Stimulated activated CD8-positive, alpha-beta memory T cell treated with anti-CD3 and anti-CD28 coated beads, Interleukin-4, amount 100 ng/mL, for 4 hours (primary cell): ENCODE measurements at regions not wholly inside any gene's neighbourhood (a gene's known extent, or its start where the extent isn't known, plus 50 kb on each side); places are given as distances from the start of the nearest gene placed in this dataset.

Source experiments
- DNase-seq, 2 donors: peaks; one replicate each; pipeline ENCODE4 v3.0.0-alpha.2; 2020; ENCODE audit warnings: low read depth in 2 of 2, low spot score in 1 of 2

- DNase-seq, result no peak
Observed at GRCh38 chr12:76223869-76224268, 124.3 kb downstream of the BBS10 start.

- DNase-seq, result no peak
Observed at GRCh38 chr12:76220980-76221379, 127.2 kb downstream of the BBS10 start.

- DNase-seq, result no peak
Observed at GRCh38 chr12:76219806-76220205, 128.4 kb downstream of the BBS10 start.

- no peak for DNase-seq
Observed at GRCh38 chr12:76216585-76217472, 131.4 kb downstream of the BBS10 start.

GRCh38 chr12:76208129-76208528 lies 123.6 kb upstream of the NAP1L1 start:
- DNase-seq, result no peak

- DNase-seq, result no peak
Observed at GRCh38 chr12:76206677-76207072, 122.2 kb upstream of the NAP1L1 start.

- DNase-seq, result no peak
Observed at GRCh38 chr12:76206039-76206676, 121.7 kb upstream of the NAP1L1 start.

- no peak for DNase-seq
Observed at GRCh38 chr12:76202621-76203020, 118.1 kb upstream of the NAP1L1 start.

- no peak for DNase-seq
Observed at GRCh38 chr12:76201758-76202157, 117.3 kb upstream of the NAP1L1 start.

- no peak for DNase-seq
Observed at GRCh38 chr12:76201316-76201715, 116.8 kb upstream of the NAP1L1 start.

- DNase-seq, result no peak
Observed at GRCh38 chr12:76199808-76200207, 115.3 kb upstream of the NAP1L1 start.

- DNase-seq, result no peak
Observed at GRCh38 chr12:76198839-76199238, 114.4 kb upstream of the NAP1L1 start.

GRCh38 chr12:76197283-76197682 lies 112.8 kb upstream of the NAP1L1 start:
- DNase-seq, result no peak

GRCh38 chr12:76195920-76196319 lies 111.4 kb upstream of the NAP1L1 start:
- DNase-seq, result no peak

GRCh38 chr12:76194724-76195123 lies 110.2 kb upstream of the NAP1L1 start:
- DNase-seq, result no peak

GRCh38 chr12:76193961-76194360 lies 109.5 kb upstream of the NAP1L1 start:
- no peak for DNase-seq

- DNase-seq, result no peak
Observed at GRCh38 chr12:76192416-76192815, 107.9 kb upstream of the NAP1L1 start.

- DNase-seq, result no peak
Observed at GRCh38 chr12:76190299-76190698, 105.8 kb upstream of the NAP1L1 start.

- DNase-seq, result no peak
Observed at GRCh38 chr12:76189851-76190250, 105.4 kb upstream of the NAP1L1 start.

- DNase-seq, result no peak
Observed at GRCh38 chr12:76187177-76187576, 102.7 kb upstream of the NAP1L1 start.

GRCh38 chr12:76186131-76186906 lies 101.8 kb upstream of the NAP1L1 start:
- DNase-seq, result no peak
